ENCODE measurements at regions not wholly inside any gene's neighbourhood (a gene's known extent, or its start where the extent isn't known, plus 50 kb on each side); places are given as distances from the start of the nearest gene placed in this dataset.

DNA sequence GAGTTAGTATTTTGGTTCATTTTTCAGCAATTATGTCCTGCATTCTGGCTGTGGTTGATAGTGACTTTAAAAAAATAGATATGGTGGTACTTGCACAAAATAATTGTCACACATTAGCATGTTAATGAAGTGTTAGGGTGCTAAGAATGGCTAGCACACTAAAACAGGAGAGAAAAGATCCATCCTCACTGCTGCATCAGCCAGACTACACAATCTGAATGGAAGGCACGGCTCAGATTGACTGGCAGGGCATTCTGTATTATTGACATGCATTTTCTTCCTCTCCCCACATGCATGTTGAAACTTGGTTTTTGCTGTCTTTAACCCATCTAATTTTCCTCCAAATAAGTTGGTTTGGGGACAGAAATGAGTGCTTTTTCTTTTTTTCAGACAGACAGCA, 306.3 kb downstream of the PRL start:
- Histone ChIP-seq H3K4me3 (ENCODE audit: low read length, poor library complexity, severe bottlenecking) (no peak overlapping the region), H3K27me3 (ENCODE audit: insufficient read depth, low read length, poor library complexity, severe bottlenecking) (no peaks in the 10 kb centered on the region), H3K4me2 (ENCODE audit: low read depth, low read length, poor library complexity, severe bottlenecking) (no peak overlapping the region), H3K4me1 (ENCODE audit: insufficient read depth, low read length, poor library complexity, severe bottlenecking) (peaks cover 63% of the 10 kb centered on the region), H3K79me2 (ENCODE audit: insufficient read depth, low read length) (peaks cover 80% of the 10 kb centered on the region), H3K36me3 (ENCODE audit: insufficient read depth, low read length) (peaks cover 49% of the 10 kb centered on the region; the same call in 1 of the 2 replicates), H3F3A (ENCODE audit: low read depth) (peaks cover 16% of the 10 kb centered on the region; the same call in 1 of the 2 replicates), H4K20me1 (ENCODE audit: insufficient read depth, low read length, poor library complexity, severe bottlenecking) (peaks cover 69% of the 10 kb centered on the region), H3K9me3 (ENCODE audit: insufficient read depth, low read depth, low read length) (no peaks in the 10 kb centered on the region), H3K9ac (ENCODE audit: low read depth, low read length, poor library complexity, severe bottlenecking) (no peak overlapping the region), H2AFZ (ENCODE audit: low read length) (no peak overlapping the region), H3K9me2 (replicated peaks; ENCODE audit: low read depth, low read length) (no peaks in the 10 kb centered on the region)
- TF ChIP-seq, protein P1, sequence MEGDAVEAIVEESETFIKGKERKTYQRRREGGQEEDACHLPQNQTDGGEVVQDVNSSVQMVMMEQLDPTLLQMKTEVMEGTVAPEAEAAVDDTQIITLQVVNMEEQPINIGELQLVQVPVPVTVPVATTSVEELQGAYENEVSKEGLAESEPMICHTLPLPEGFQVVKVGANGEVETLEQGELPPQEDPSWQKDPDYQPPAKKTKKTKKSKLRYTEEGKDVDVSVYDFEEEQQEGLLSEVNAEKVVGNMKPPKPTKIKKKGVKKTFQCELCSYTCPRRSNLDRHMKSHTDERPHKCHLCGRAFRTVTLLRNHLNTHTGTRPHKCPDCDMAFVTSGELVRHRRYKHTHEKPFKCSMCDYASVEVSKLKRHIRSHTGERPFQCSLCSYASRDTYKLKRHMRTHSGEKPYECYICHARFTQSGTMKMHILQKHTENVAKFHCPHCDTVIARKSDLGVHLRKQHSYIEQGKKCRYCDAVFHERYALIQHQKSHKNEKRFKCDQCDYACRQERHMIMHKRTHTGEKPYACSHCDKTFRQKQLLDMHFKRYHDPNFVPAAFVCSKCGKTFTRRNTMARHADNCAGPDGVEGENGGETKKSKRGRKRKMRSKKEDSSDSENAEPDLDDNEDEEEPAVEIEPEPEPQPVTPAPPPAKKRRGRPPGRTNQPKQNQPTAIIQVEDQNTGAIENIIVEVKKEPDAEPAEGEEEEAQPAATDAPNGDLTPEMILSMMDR (conservative IDR thresholded peaks at IDR 0.05; ENCODE audit: low read length): no peak
- TF ChIP-seq EZH2phosphoT487 (IDR thresholded peaks at IDR 0.05; ENCODE audit: borderline replicate concordance): no peak

DNA sequence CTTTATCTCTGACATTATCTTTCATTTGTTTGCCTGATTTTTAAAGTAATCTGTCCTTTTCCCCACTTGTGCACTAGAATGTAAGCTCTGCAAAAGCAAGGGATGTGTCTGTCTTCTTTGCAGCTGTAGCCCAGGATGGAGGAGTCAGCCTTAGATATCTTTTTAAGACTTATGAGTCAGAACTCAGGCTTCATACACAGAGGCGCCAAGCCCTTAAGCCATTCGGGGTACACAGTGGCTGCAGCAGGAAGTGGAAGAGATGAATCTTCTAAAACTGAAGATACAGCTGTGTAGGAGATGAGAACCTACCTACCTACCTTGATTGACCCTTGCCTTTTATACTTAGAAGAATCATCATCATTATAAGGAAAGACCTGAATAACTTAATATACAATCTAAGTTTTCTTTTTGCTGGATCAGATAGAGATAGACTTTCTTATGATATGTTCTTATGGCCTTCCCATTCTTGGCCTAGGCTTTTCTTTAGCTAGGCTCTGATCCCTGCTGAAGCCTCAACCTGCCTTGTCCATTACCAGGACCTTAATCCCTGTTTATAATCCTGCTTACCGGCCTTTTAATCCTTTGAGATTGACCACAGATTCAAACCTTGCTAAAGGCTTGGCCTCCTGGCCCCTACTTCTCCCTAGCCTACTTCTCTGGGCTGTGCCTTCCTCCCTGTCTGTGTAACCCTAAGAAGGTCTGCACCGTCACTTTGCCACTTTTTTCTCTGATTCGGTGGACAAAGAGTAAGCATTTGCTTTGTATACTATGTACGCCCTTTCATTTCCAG, 304.5 kb downstream of the PRL start:
- Histone ChIP-seq H3K36me3 (ENCODE audit: insufficient read depth, low read length) (peaks cover 35% of the 10 kb centered on the region; the same call in 1 of the 2 replicates), H2AFZ (ENCODE audit: low read length) (no peak overlapping the region)
- no peak for TF ChIP-seq EZH2phosphoT487 (IDR thresholded peaks at IDR 0.05; ENCODE audit: borderline replicate concordance)
- TF ChIP-seq, protein P1 (conservative IDR thresholded peaks at IDR 0.05; ENCODE audit: low read length): no peak

DNA sequence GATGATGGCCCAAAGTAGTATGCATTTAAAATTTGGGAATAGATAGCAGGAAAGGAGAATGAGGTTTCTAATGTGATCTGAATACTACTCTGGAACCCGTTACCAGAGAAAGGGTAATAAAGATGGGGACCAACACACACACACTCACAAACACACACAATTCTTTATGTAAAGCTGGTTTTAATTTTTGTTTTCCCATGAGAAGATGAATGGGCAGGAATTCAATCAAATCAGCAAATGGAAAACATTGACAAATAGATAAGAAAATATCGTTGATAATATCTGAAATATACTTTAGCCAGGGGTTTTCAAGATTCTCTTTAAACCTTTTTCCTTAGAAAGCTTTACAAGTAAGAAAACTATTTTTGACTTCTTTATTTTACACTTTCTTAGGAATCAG, 303.0 kb downstream of the PRL start:
- Histone ChIP-seq H3K4me2 (ENCODE audit: low read depth, low read length, poor library complexity, severe bottlenecking) (peak overlapping the region; percentile 55), H3K4me1 (ENCODE audit: insufficient read depth, low read length, poor library complexity, severe bottlenecking) (peaks cover 81% of the 10 kb centered on the region), H3K27me3 (ENCODE audit: insufficient read depth, low read length, poor library complexity, severe bottlenecking) (no peaks in the 10 kb centered on the region), H4K20me1 (ENCODE audit: insufficient read depth, low read length, poor library complexity, severe bottlenecking) (peaks cover 41% of the 10 kb centered on the region), H3K9me3 (ENCODE audit: insufficient read depth, low read depth, low read length) (no peaks in the 10 kb centered on the region), H3K9ac (ENCODE audit: low read depth, low read length, poor library complexity, severe bottlenecking) (peak overlapping the region; percentile 44), H2AFZ (ENCODE audit: low read length) (no peak overlapping the region), H3K4me3 (ENCODE audit: low read length, poor library complexity, severe bottlenecking) (no peak overlapping the region), H3K9me2 (replicated peaks; ENCODE audit: low read depth, low read length) (no peaks in the 10 kb centered on the region), H3F3A (ENCODE audit: low read depth) (peaks cover 21% of the 10 kb centered on the region; the same call in 1 of the 2 replicates), H3K36me3 (ENCODE audit: insufficient read depth, low read length) (peaks cover 22% of the 10 kb centered on the region; the same call in 1 of the 2 replicates), H3K79me2 (ENCODE audit: insufficient read depth, low read length) (peaks cover 84% of the 10 kb centered on the region)
- TF ChIP-seq EZH2phosphoT487 (IDR thresholded peaks at IDR 0.05; ENCODE audit: borderline replicate concordance): no peak
- TF ChIP-seq, protein P1 (conservative IDR thresholded peaks at IDR 0.05; ENCODE audit: low read length): no peak

More for the DNA sequence above, 304.5 kb downstream of the PRL start:
- Histone ChIP-seq H3K9me3 (ENCODE audit: insufficient read depth, low read depth, low read length) (no peaks in the 10 kb centered on the region), H3K4me2 (ENCODE audit: low read depth, low read length, poor library complexity, severe bottlenecking) (peak overlapping the region; percentile 35), H3K9me2 (replicated peaks; ENCODE audit: low read depth, low read length) (no peaks in the 10 kb centered on the region), H3K27me3 (ENCODE audit: insufficient read depth, low read length, poor library complexity, severe bottlenecking) (no peaks in the 10 kb centered on the region), H4K20me1 (ENCODE audit: insufficient read depth, low read length, poor library complexity, severe bottlenecking) (peaks cover 56% of the 10 kb centered on the region), H3K4me3 (ENCODE audit: low read length, poor library complexity, severe bottlenecking) (no peak overlapping the region), H3K4me1 (ENCODE audit: insufficient read depth, low read length, poor library complexity, severe bottlenecking) (peaks cover 71% of the 10 kb centered on the region), H3F3A (ENCODE audit: low read depth) (peaks cover 23% of the 10 kb centered on the region; the same call in 1 of the 2 replicates), H3K9ac (ENCODE audit: low read depth, low read length, poor library complexity, severe bottlenecking) (no peak overlapping the region), H3K79me2 (ENCODE audit: insufficient read depth, low read length) (peaks cover 85% of the 10 kb centered on the region)

Data from Loucy (cell line).